ENCODE measurements at regions not wholly inside any gene's neighbourhood (a gene's known extent, or its start where the extent isn't known, plus 50 kb on each side); places are given as distances from the start of the nearest gene placed in this dataset.

DNA sequence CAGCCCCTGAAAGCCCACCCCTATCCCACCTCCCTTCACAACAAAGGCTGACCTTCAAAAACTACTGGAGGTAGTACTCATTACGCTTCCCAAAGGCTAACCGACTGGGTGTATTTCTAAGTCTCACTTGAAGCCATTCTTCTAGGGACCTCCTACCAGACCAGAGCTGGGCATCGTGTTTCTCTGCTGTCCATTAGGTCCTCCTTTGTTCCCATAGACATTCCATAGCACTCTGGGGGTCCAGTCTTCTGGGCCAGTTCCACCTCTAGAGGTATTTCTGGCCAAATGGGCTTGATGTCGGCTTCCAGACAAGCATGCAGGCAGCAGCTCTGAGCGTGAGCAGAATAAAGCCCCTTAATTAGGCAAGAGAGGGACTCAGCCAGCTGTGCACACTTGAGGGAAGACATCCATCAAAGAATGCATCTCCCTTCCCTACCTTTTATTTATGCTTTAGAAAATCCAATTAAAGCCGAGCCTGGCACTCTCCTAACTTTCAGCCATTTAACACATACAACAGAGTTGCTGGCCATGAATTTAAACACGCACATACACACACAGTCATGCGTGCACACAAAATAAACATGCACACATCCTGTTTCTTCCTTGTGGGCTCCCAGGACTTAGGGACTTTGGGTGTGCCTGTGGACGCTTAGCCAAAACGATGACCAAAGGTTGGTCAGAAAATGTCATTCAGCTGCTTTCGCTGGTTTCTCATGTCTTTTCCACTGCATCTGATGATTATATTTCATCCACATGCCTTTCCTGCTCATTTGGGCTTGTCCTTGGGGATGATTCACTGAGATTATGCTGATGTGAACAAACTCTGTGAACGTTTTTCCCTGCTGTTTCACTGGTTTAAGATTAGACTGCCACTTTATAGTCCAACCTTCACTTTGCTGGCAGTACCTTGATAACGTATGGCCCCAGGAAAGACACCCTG lies 362.0 kb upstream of the NFE2L3 start:
- no peak overlapping the region for H3K27ac ChIP-seq (ENCODE audit: low read length)
- no peak overlapping the region for H3K9ac ChIP-seq (ENCODE audit: low read depth, low read length)
- no peak for TF ChIP-seq EZH2 (IDR thresholded peaks at IDR 0.05; ENCODE audit: borderline replicate concordance, low read depth, low read length, severe bottlenecking)
- TF ChIP-seq, protein P1, sequence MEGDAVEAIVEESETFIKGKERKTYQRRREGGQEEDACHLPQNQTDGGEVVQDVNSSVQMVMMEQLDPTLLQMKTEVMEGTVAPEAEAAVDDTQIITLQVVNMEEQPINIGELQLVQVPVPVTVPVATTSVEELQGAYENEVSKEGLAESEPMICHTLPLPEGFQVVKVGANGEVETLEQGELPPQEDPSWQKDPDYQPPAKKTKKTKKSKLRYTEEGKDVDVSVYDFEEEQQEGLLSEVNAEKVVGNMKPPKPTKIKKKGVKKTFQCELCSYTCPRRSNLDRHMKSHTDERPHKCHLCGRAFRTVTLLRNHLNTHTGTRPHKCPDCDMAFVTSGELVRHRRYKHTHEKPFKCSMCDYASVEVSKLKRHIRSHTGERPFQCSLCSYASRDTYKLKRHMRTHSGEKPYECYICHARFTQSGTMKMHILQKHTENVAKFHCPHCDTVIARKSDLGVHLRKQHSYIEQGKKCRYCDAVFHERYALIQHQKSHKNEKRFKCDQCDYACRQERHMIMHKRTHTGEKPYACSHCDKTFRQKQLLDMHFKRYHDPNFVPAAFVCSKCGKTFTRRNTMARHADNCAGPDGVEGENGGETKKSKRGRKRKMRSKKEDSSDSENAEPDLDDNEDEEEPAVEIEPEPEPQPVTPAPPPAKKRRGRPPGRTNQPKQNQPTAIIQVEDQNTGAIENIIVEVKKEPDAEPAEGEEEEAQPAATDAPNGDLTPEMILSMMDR (IDR thresholded peaks at IDR 0.05; ENCODE audit: borderline replicate concordance, extremely low read depth, low read length, poor library complexity, severe bottlenecking) = no peak
- DNase-seq = no peak
- H3K27me3 ChIP-seq (ENCODE audit: insufficient read depth, low read length, poor library complexity) = peaks cover 6% of the 10 kb centered on the region
- no peak for ATAC-seq (ENCODE audit: insufficient read depth, low read depth)
- no peaks in the 10 kb centered on the region for H3K36me3 ChIP-seq (ENCODE audit: insufficient read depth, low read length)
- no peaks in the 10 kb centered on the region for H3K79me2 ChIP-seq (ENCODE audit: insufficient read depth, low read length)
- no peaks in the 10 kb centered on the region for H3K4me1 ChIP-seq (ENCODE audit: insufficient read depth, low read length)
- H2AFZ ChIP-seq (ENCODE audit: low read depth, low read length) = no peak overlapping the region
- H3K9me3 ChIP-seq (ENCODE audit: insufficient read depth, low read length, severe bottlenecking) = no peaks in the 10 kb centered on the region
- no peak overlapping the region for H3K4me2 ChIP-seq (ENCODE audit: insufficient read depth, low read length)
- no peak overlapping the region for H3K4me3 ChIP-seq (ENCODE audit: low read depth in 1 of 2, low read length in 2 of 2)
- no peaks in the 10 kb centered on the region for H4K20me1 ChIP-seq (ENCODE audit: insufficient read depth, low read length)

DNA sequence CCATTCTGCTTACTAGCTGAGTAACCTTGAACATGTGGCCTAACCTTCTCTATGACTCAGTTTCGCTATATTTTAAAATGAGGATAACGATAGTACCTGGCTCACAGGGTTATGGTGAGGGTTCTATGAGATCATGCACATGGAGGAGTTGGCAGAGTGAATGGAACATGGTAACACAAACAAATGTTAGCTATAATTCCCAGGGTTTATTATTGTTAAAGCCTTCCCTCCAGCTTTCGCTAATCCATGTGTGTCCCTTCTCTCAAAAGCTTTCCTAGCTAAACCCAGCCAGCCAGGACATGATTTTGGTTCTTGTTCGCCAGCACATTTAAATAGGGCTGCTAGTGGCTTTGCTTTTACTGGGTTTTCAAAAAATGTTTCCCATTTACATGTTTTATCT lies 361.0 kb upstream of the NFE2L3 start:
- no peaks in the 10 kb centered on the region for H3K79me2 ChIP-seq (ENCODE audit: insufficient read depth, low read length)
- no peak overlapping the region for H2AFZ ChIP-seq (ENCODE audit: low read depth, low read length)
- H3K4me3 ChIP-seq (ENCODE audit: low read depth in 1 of 2, low read length in 2 of 2) = no peak overlapping the region
- H3K9ac ChIP-seq (ENCODE audit: low read depth, low read length) = no peak overlapping the region
- ATAC-seq (ENCODE audit: insufficient read depth, low read depth) = no peak
- H3K27me3 ChIP-seq (ENCODE audit: insufficient read depth, low read length, poor library complexity) = peaks cover 6% of the 10 kb centered on the region
- H3K9me3 ChIP-seq (ENCODE audit: insufficient read depth, low read length, severe bottlenecking) = no peaks in the 10 kb centered on the region
- H3K4me1 ChIP-seq (ENCODE audit: insufficient read depth, low read length) = no peaks in the 10 kb centered on the region
- no peak overlapping the region for H3K4me2 ChIP-seq (ENCODE audit: insufficient read depth, low read length)
- no peaks in the 10 kb centered on the region for H3K36me3 ChIP-seq (ENCODE audit: insufficient read depth, low read length)
- H3K27ac ChIP-seq (ENCODE audit: low read length) = no peak overlapping the region
- no peaks in the 10 kb centered on the region for H4K20me1 ChIP-seq (ENCODE audit: insufficient read depth, low read length)
- TF ChIP-seq EZH2 (IDR thresholded peaks at IDR 0.05; ENCODE audit: borderline replicate concordance, low read depth, low read length, severe bottlenecking) = no peak
- TF ChIP-seq, protein P1 (IDR thresholded peaks at IDR 0.05; ENCODE audit: borderline replicate concordance, extremely low read depth, low read length, poor library complexity, severe bottlenecking) = no peak
- DNase-seq = no peak

DNA sequence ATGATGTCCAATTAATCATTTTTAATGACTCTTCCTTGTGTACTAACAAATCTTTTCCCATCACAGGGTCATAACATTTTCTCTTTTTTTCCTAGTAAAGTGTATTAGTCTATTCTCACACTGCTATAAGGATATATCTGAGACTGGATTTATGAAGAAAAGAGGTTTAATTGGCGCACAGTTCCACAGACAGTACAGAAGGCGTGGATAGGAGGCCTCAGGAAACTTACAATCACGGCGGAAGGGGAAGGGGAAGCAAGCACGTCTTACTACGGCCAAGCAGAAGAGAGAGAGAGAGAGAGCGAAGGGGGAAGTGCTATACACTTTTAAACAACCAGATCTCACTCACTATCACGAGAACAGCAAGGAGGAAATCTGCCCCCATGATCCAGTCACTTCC lies 359.4 kb upstream of the NFE2L3 start:
- Histone ChIP-seq H3K9me3 (ENCODE audit: insufficient read depth, low read length, severe bottlenecking) (no peaks in the 10 kb centered on the region), H3K79me2 (ENCODE audit: insufficient read depth, low read length) (no peaks in the 10 kb centered on the region), H3K4me1 (ENCODE audit: insufficient read depth, low read length) (no peaks in the 10 kb centered on the region), H4K20me1 (ENCODE audit: insufficient read depth, low read length) (no peaks in the 10 kb centered on the region), H3K9ac (ENCODE audit: low read depth, low read length) (no peak overlapping the region), H3K4me3 (ENCODE audit: low read depth in 1 of 2, low read length in 2 of 2) (no peak overlapping the region), H3K27ac (ENCODE audit: low read length) (no peak overlapping the region), H2AFZ (ENCODE audit: low read depth, low read length) (no peak overlapping the region), H3K27me3 (ENCODE audit: insufficient read depth, low read length, poor library complexity) (peaks cover 6% of the 10 kb centered on the region), H3K4me2 (ENCODE audit: insufficient read depth, low read length) (no peak overlapping the region), H3K36me3 (ENCODE audit: insufficient read depth, low read length) (no peaks in the 10 kb centered on the region)
- ATAC-seq (ENCODE audit: insufficient read depth, low read depth) = no peak
- TF ChIP-seq, protein P1 (IDR thresholded peaks at IDR 0.05; ENCODE audit: borderline replicate concordance, extremely low read depth, low read length, poor library complexity, severe bottlenecking) = no peak
- no peak for TF ChIP-seq EZH2 (IDR thresholded peaks at IDR 0.05; ENCODE audit: borderline replicate concordance, low read depth, low read length, severe bottlenecking)
- no peak for DNase-seq
